ENCODE measurements at regions not wholly inside any gene's neighbourhood (a gene's known extent, or its start where the extent isn't known, plus 50 kb on each side); places are given as distances from the start of the nearest gene placed in this dataset.

- no peak overlapping the region for H3K4me3 ChIP-seq (ENCODE audit: low read depth, low read length)
- no peak for DNase-seq (ENCODE audit: low read depth)
- TF ChIP-seq CTCF (IDR thresholded peaks at IDR 0.05; ENCODE audit: low read depth, low read length) (no peak), POLR2A (IDR thresholded peaks at IDR 0.05; ENCODE audit: extremely low read depth, insufficient read length) (no peak)
Measured at GRCh38 chr7:17447728-17448478, 149.5 kb downstream of the AHR start.

- TF ChIP-seq CTCF (IDR thresholded peaks at IDR 0.05; ENCODE audit: low read depth, low read length) = no peak
- TF ChIP-seq MYC (IDR thresholded peaks at IDR 0.05; ENCODE audit: low read depth, low read length) = no peak
- TF ChIP-seq MAX (IDR thresholded peaks at IDR 0.05; ENCODE audit: low read depth, low read length) = no peak
- no peak for TF ChIP-seq POLR2A (IDR thresholded peaks at IDR 0.05; ENCODE audit: extremely low read depth, insufficient read length)
- H3K4me3 ChIP-seq (ENCODE audit: low read depth, low read length) = no peak overlapping the region
- no peak for DNase-seq (ENCODE audit: low read depth)
Measured at GRCh38 chr7:17448479-17449423, 150.3 kb downstream of the AHR start.

- no peak overlapping the region for H3K4me3 ChIP-seq (ENCODE audit: low read depth, low read length)
- TF ChIP-seq MAX (IDR thresholded peaks at IDR 0.05; ENCODE audit: low read depth, low read length) (no peak), POLR2A (IDR thresholded peaks at IDR 0.05; ENCODE audit: extremely low read depth, insufficient read length) (no peak), CTCF (IDR thresholded peaks at IDR 0.05; ENCODE audit: low read depth, low read length) (no peak), MYC (IDR thresholded peaks at IDR 0.05; ENCODE audit: low read depth, low read length) (no peak)
- DNase-seq (ENCODE audit: low read depth) = no peak
Measured at GRCh38 chr7:17456541-17456940, 158.1 kb downstream of the AHR start.

- no peak overlapping the region for H3K4me3 ChIP-seq (ENCODE audit: low read depth, low read length)
- no peak for DNase-seq (ENCODE audit: low read depth)
- no peak for TF ChIP-seq MAX (IDR thresholded peaks at IDR 0.05; ENCODE audit: low read depth, low read length)
Measured at GRCh38 chr7:17460001-17460400, 161.5 kb downstream of the AHR start.

- DNase-seq (ENCODE audit: low read depth) = no peak
- no peak overlapping the region for H3K4me3 ChIP-seq (ENCODE audit: low read depth, low read length)
- TF ChIP-seq MYC (IDR thresholded peaks at IDR 0.05; ENCODE audit: low read depth, low read length) = no peak
- TF ChIP-seq MAX (IDR thresholded peaks at IDR 0.05; ENCODE audit: low read depth, low read length) = no peak
- no peak for TF ChIP-seq POLR2A (IDR thresholded peaks at IDR 0.05; ENCODE audit: extremely low read depth, insufficient read length)
- TF ChIP-seq CTCF (IDR thresholded peaks at IDR 0.05; ENCODE audit: low read depth, low read length) = no peak
Measured at GRCh38 chr7:17460665-17461064, 162.2 kb downstream of the AHR start.

- no peak for DNase-seq (ENCODE audit: low read depth)
- TF ChIP-seq CTCF (IDR thresholded peaks at IDR 0.05; ENCODE audit: low read depth, low read length) = no peak
- TF ChIP-seq MYC (IDR thresholded peaks at IDR 0.05; ENCODE audit: low read depth, low read length) = no peak
- no peak for TF ChIP-seq MAX (IDR thresholded peaks at IDR 0.05; ENCODE audit: low read depth, low read length)
- no peak for TF ChIP-seq POLR2A (IDR thresholded peaks at IDR 0.05; ENCODE audit: extremely low read depth, insufficient read length)
- no peak overlapping the region for H3K4me3 ChIP-seq (ENCODE audit: low read depth, low read length)
Measured at GRCh38 chr7:17462131-17462631, 163.7 kb downstream of the AHR start.

Data from NB4 (cell line).